ENCODE measurements at regions not wholly inside any gene's neighbourhood (a gene's known extent, or its start where the extent isn't known, plus 50 kb on each side); places are given as distances from the start of the nearest gene placed in this dataset.
A peak's percentile ranks its signal among the peaks of the same experiment; 100 is the strongest.

GRCh38 chr11:128303383-128303782 is 284.0 kb downstream of the ETS1 start:
- H3K4me3 ChIP-seq (ENCODE audit: low read length) = no peak overlapping the region
- DNase-seq (ENCODE audit: low read depth) = no peak

GRCh38 chr11:128302425-128303186 is 284.8 kb downstream of the ETS1 start:
- no peak for DNase-seq (ENCODE audit: low read depth)
- no peak for TF ChIP-seq CTCF (conservative IDR thresholded peaks at IDR 0.05; ENCODE audit: low read length)
- H3K4me3 ChIP-seq (ENCODE audit: low read length) = no peak overlapping the region

More at GRCh38 chr11:128303383-128303782, 284.0 kb downstream of the ETS1 start:
- no peak for TF ChIP-seq CTCF (conservative IDR thresholded peaks at IDR 0.05; ENCODE audit: low read length)

GRCh38 chr11:128301756-128302155 is 285.6 kb downstream of the ETS1 start:
- no peak for DNase-seq (ENCODE audit: low read depth)
- H3K4me3 ChIP-seq (ENCODE audit: low read length) = no peak overlapping the region
- TF ChIP-seq CTCF (conservative IDR thresholded peaks at IDR 0.05; ENCODE audit: low read length) = no peak

GRCh38 chr11:128300785-128301184 is 286.6 kb downstream of the ETS1 start:
- no peak for DNase-seq (ENCODE audit: low read depth)
- no peak overlapping the region for H3K4me3 ChIP-seq (ENCODE audit: low read length)
- TF ChIP-seq CTCF (conservative IDR thresholded peaks at IDR 0.05; ENCODE audit: low read length) = no peak

- TF ChIP-seq CTCF (conservative IDR thresholded peaks at IDR 0.05; ENCODE audit: low read length) = no peak
- H3K4me3 ChIP-seq (ENCODE audit: low read length) = no peak overlapping the region
- DNase-seq (ENCODE audit: low read depth) = peak; percentile 92
Measured at GRCh38 chr11:128299132-128299726, 288.1 kb downstream of the ETS1 start.

GRCh38 chr11:128298271-128298670 is 289.1 kb downstream of the ETS1 start:
- no peak for DNase-seq (ENCODE audit: low read depth)
- TF ChIP-seq CTCF (conservative IDR thresholded peaks at IDR 0.05; ENCODE audit: low read length) = no peak

GRCh38 chr11:128297805-128298204 is 289.6 kb downstream of the ETS1 start:
- H3K4me3 ChIP-seq (ENCODE audit: low read length) = no peak overlapping the region
- no peak for TF ChIP-seq CTCF (conservative IDR thresholded peaks at IDR 0.05; ENCODE audit: low read length)
- no peak for DNase-seq (ENCODE audit: low read depth)

More at GRCh38 chr11:128298271-128298670, 289.1 kb downstream of the ETS1 start:
- no peak overlapping the region for H3K4me3 ChIP-seq (ENCODE audit: low read length)
